Neural progenitor cell (in vitro differentiated cells): ENCODE measurements at regions not wholly inside any gene's neighbourhood (a gene's known extent, or its start where the extent isn't known, plus 50 kb on each side); places are given as distances from the start of the nearest gene placed in this dataset.

Experiments
- DNase-seq: peaks from one replicate; pipeline ENCODE4 v3.0.0-alpha.2; 2016; ENCODE audit warnings: low spot score
- H2AFZ ChIP-seq: fragments of 200-600 bp; sonication (generic); replicated peaks from 2 replicates; pipeline ENCODE4 v1.6.1; 2016; ENCODE audit warnings: antibody characterized with exemption
- H3F3A ChIP-seq: fragments of 200-600 bp; sonication (generic); 2 replicates; pipeline ENCODE4 v1.6.1; 2016; ENCODE audit warnings: antibody characterized with exemption, low read depth
- H3K27ac ChIP-seq: fragments of 200-600 bp; sonication (generic); 2 replicates; pipeline ENCODE4 v1.5.1; 2016; ENCODE audit warnings: mild to moderate bottlenecking
- H3K27me3 ChIP-seq: fragments of 200-600 bp; sonication (generic); 2 replicates; pipeline ENCODE4 v1.6.1; 2016; ENCODE audit warnings: mild to moderate bottlenecking, moderate library complexity
- H3K36me3 ChIP-seq: fragments of 200-600 bp; sonication (generic); 2 replicates; pipeline ENCODE4 v1.5.1; 2016
- H3K4me1 ChIP-seq: fragments of 200-600 bp; sonication (generic); 2 replicates; pipeline ENCODE4 v1.6.1; 2016; ENCODE audit warnings: mixed run types
- H3K4me2 ChIP-seq: fragments of 200-600 bp; sonication (generic); 2 replicates; pipeline ENCODE4 v1.6.1; 2016
- H3K4me3 ChIP-seq: fragments of 200-600 bp; sonication (generic); 2 replicates; pipeline ENCODE4 v1.5.1; 2016
- H3K79me2 ChIP-seq: fragments of 200-600 bp; sonication (generic); 2 replicates; pipeline ENCODE4 v1.6.1; 2016; ENCODE audit warnings: low read depth
- H3K9ac ChIP-seq: fragments of 200-600 bp; sonication (generic); 2 replicates; pipeline ENCODE4 v1.6.1; 2016
- H3K9me3 ChIP-seq: fragments of 200-600 bp; sonication (generic); 2 replicates; pipeline ENCODE4 v1.5.1; 2016; ENCODE audit warnings: low read depth
- H4K20me1 ChIP-seq: fragments of 200-600 bp; sonication (generic); 2 replicates; pipeline ENCODE4 v1.6.1; 2016; ENCODE audit warnings: low read depth
- H3K27ac Mint-ChIP-seq: 3 replicates; pipeline ENCODE4 v1.8.0; 2021; ENCODE audit warnings: mixed read lengths
- H3K27me3 Mint-ChIP-seq: 2 replicates; pipeline ENCODE4 v1.8.0; 2022; ENCODE audit warnings: low read depth, mild to moderate bottlenecking, inconsistent platforms, moderate library complexity, mixed read lengths; ENCODE audit not compliant: insufficient read depth
- H3K36me3 Mint-ChIP-seq: 3 replicates; pipeline ENCODE4 v1.8.0; 2021; ENCODE audit warnings: mixed read lengths
- H3K4me1 Mint-ChIP-seq: 3 replicates; pipeline ENCODE4 v1.8.0; 2021; ENCODE audit warnings: mixed read lengths
- H3K4me3 Mint-ChIP-seq: 3 replicates; pipeline ENCODE4 v1.8.0; 2021; ENCODE audit warnings: mild to moderate bottlenecking, moderate library complexity, mixed read lengths
- H3K9me3 Mint-ChIP-seq: 3 replicates; pipeline ENCODE4 v1.8.0; 2020; ENCODE audit warnings: mixed read lengths
- EZH2 ChIP-seq: fragments of 200-600 bp; sonication (generic); IDR thresholded peaks from 2 replicates; pipeline ENCODE4 v1.6.1; 2017; ENCODE audit warnings: antibody characterized with exemption, mild to moderate bottlenecking, moderate library complexity
- EZH2phosphoT487 ChIP-seq: fragments of 200-600 bp; sonication (generic); IDR thresholded peaks from 2 replicates; pipeline ENCODE4 v1.6.1; 2017; ENCODE audit warnings: antibody characterized with exemption
- TF ChIP-seq, protein P1 (sequence below): fragments of 200-600 bp; sonication (generic); IDR thresholded peaks from 2 replicates; pipeline ENCODE4 v1.5.1; 2017; ENCODE audit warnings: antibody characterized with exemption, mild to moderate bottlenecking

DNA sequence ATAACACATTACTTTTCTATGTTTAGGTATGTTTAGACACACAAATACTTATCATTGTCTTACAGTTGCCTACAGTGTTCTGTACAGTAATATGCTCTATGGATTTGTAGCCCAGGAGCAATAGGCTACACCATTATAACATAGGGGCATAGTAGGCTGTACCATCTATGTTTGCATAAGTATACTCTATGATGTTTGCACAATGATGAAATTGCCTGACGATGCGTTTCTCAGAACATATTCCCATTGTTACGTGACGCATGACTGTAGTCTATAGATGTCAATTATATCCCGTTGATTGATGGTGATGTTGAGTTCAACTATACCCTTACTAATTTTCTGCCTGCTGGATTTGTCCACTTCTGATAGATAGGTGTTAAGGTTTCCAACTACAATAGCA is 139.4 kb upstream of the PFN2 start:
- Mint-ChIP-seq H3K27me3 (no peaks in the 10 kb centered on the region), H3K4me1 (peaks cover 51% of the 10 kb centered on the region), H3K27ac (peak overlapping the region; percentile 9), H3K9me3 (peaks cover 6% of the 10 kb centered on the region), H3K4me3 (no peak overlapping the region), H3K36me3 (no peaks in the 10 kb centered on the region)
- TF ChIP-seq EZH2 = no peak
- TF ChIP-seq, protein P1, sequence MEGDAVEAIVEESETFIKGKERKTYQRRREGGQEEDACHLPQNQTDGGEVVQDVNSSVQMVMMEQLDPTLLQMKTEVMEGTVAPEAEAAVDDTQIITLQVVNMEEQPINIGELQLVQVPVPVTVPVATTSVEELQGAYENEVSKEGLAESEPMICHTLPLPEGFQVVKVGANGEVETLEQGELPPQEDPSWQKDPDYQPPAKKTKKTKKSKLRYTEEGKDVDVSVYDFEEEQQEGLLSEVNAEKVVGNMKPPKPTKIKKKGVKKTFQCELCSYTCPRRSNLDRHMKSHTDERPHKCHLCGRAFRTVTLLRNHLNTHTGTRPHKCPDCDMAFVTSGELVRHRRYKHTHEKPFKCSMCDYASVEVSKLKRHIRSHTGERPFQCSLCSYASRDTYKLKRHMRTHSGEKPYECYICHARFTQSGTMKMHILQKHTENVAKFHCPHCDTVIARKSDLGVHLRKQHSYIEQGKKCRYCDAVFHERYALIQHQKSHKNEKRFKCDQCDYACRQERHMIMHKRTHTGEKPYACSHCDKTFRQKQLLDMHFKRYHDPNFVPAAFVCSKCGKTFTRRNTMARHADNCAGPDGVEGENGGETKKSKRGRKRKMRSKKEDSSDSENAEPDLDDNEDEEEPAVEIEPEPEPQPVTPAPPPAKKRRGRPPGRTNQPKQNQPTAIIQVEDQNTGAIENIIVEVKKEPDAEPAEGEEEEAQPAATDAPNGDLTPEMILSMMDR = no peak
- no peak for TF ChIP-seq EZH2phosphoT487
- H3K9me3 ChIP-seq = no peaks in the 10 kb centered on the region
- no peaks in the 10 kb centered on the region for H3K36me3 ChIP-seq
- H3K27me3 ChIP-seq = no peaks in the 10 kb centered on the region
- H2AFZ ChIP-seq = no peak overlapping the region
- H3K9ac ChIP-seq = no peak overlapping the region
- peaks cover 42% of the 10 kb centered on the region for H3K4me1 ChIP-seq
- H3K4me3 ChIP-seq = no peak overlapping the region
- H3K4me2 ChIP-seq = no peak overlapping the region
- DNase-seq = no peak
- peaks cover 31% of the 10 kb centered on the region for H3F3A ChIP-seq
- H3K27ac ChIP-seq = no peak overlapping the region
- H4K20me1 ChIP-seq = no peaks in the 10 kb centered on the region
- H3K79me2 ChIP-seq = no peaks in the 10 kb centered on the region

DNA sequence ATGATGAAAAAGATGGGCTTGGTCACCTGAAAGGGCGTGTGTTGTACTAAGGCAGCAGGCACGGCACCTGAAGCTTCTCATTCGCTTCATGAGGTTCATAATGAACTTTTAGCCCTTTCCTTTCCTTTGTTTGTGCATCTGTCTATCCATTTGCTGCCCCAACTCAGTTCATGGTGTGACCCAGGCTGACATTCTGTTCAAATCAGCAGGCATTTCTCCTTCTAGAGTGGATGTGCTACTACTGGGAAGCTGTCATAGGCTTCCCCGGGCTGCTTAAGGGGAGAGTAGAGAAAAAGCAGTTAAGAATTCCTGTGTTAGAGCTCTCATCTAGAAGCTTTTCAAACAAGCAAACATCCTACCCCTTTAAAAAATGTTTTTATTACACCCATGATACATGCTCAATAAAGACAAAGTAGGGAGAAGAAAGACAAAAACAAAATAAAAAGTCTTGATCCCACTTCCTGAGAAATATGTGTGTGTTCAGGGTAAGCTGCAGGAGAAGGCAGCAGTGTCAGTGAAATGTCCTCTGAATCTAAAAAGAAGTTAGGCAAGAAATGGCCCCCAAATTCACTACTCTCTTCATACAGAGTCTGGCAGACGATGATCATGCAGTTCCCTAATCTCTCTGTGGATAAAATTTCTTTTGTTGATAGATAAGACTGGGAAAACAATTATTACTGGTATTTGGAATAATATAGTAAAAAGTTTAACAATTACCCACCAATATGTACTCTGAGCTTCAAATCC is 136.9 kb upstream of the PFN2 start:
- peaks cover 31% of the 10 kb centered on the region for H3F3A ChIP-seq
- Mint-ChIP-seq H3K4me3 (peak overlapping the region; percentile 77), H3K4me1 (peaks cover 59% of the 10 kb centered on the region), H3K9me3 (peaks cover 11% of the 10 kb centered on the region), H3K27me3 (no peaks in the 10 kb centered on the region), H3K36me3 (peaks cover 1% of the 10 kb centered on the region), H3K27ac (peak overlapping the region; percentile 98)
- H3K27me3 ChIP-seq = no peaks in the 10 kb centered on the region
- H3K9me3 ChIP-seq = no peaks in the 10 kb centered on the region
- H3K36me3 ChIP-seq = no peaks in the 10 kb centered on the region
- H3K4me2 ChIP-seq = peak overlapping the region; percentile 61
- TF ChIP-seq EZH2phosphoT487 (peak; percentile 17), EZH2 (no peak)
- H3K4me1 ChIP-seq = peaks cover 42% of the 10 kb centered on the region
- DNase-seq = peak; percentile 47
- H3K79me2 ChIP-seq = no peaks in the 10 kb centered on the region
- H2AFZ ChIP-seq = no peak overlapping the region
- H3K4me3 ChIP-seq = peak overlapping the region; percentile 13
- peak overlapping the region; percentile 90 for H3K27ac ChIP-seq
- H4K20me1 ChIP-seq = no peaks in the 10 kb centered on the region
- no peak overlapping the region for H3K9ac ChIP-seq

GRCh38 chr3:150106740-150107428 is 136.2 kb upstream of the PFN2 start:
- H4K20me1 ChIP-seq = no peaks in the 10 kb centered on the region
- peaks cover 42% of the 10 kb centered on the region for H3K4me1 ChIP-seq
- no peaks in the 10 kb centered on the region for H3K36me3 ChIP-seq
- H3K4me2 ChIP-seq = peak overlapping the region; percentile 61
- H3K79me2 ChIP-seq = no peaks in the 10 kb centered on the region
- Mint-ChIP-seq H3K27ac (peak overlapping the region; percentile 98), H3K4me1 (peaks cover 59% of the 10 kb centered on the region), H3K36me3 (peaks cover 1% of the 10 kb centered on the region), H3K9me3 (peaks cover 12% of the 10 kb centered on the region), H3K4me3 (peak overlapping the region; percentile 77), H3K27me3 (no peaks in the 10 kb centered on the region)
- H3K27ac ChIP-seq = peak overlapping the region; percentile 90
- no peaks in the 10 kb centered on the region for H3K27me3 ChIP-seq
- TF ChIP-seq, protein P1 = no peak
- TF ChIP-seq EZH2phosphoT487 = peak; percentile 70
- H3K4me3 ChIP-seq = peak overlapping the region; percentile 13
- peaks cover 31% of the 10 kb centered on the region for H3F3A ChIP-seq
- no peaks in the 10 kb centered on the region for H3K9me3 ChIP-seq
- H3K9ac ChIP-seq = no peak overlapping the region
- H2AFZ ChIP-seq = no peak overlapping the region
- peak; percentile 75 for DNase-seq
